Stomach (tissue), 4 donors: ENCODE measurements at regions not wholly inside any gene's neighbourhood (a gene's known extent, or its start where the extent isn't known, plus 50 kb on each side); places are given as distances from the start of the nearest gene placed in this dataset.

ENCODE experiments used
- CTCF ChIP-seq, 7 experiments: fragments of 450-650 bp in 4 of 7; fragments of 200-600 bp in 3 of 7; sonication (generic) in 3 of 7; IDR thresholded peaks; one replicate each; pipeline ENCODE4 v1.5.1; 2016 to 2019; ENCODE audit warnings: antibody characterized with exemption in 7 of 7, control low read depth in 2 of 7, mild to moderate bottlenecking in 1 of 7
- EP300 ChIP-seq: sonication (generic); formaldehyde crosslinking; IDR thresholded peaks from one replicate; pipeline ENCODE4 v1.6.1; 2017; ENCODE audit warnings: antibody characterized with exemption
- POLR2A ChIP-seq, 4 donors: fragments of 450-650 bp; IDR thresholded peaks; one replicate each; pipeline ENCODE4 v1.6.1; 2016; ENCODE audit warnings: antibody characterized with exemption in 4 of 4, control low read depth in 2 of 4, mild to moderate bottlenecking in 1 of 4, moderate library complexity in 1 of 4
- POLR2AphosphoS5 ChIP-seq, 3 donors: sonication (generic); formaldehyde crosslinking; IDR thresholded peaks; one replicate each; pipeline ENCODE4 v1.6.1; 2016; ENCODE audit warnings: antibody characterized with exemption in 3 of 3

GRCh38 chr12:42957136-42957535, 367.6 kb upstream of the PRICKLE1 start:
- TF ChIP-seq CTCF (IDR thresholded peaks at IDR 0.05) (no peak), POLR2AphosphoS5 (IDR thresholded peaks at IDR 0.05) (no peak), POLR2A (IDR thresholded peaks at IDR 0.05) (no peak), EP300 (no peak)
